H9 (cell line): ENCODE measurements at regions not wholly inside any gene's neighbourhood (a gene's known extent, or its start where the extent isn't known, plus 50 kb on each side); places are given as distances from the start of the nearest gene placed in this dataset.

Experiments
- DNase-seq: peaks from one replicate; pipeline ENCODE4 v3.0.0-alpha.2; 2017
- H2AFZ ChIP-seq: one replicate; pipeline ENCODE4 v1.6.1; 2013; ENCODE audit warnings: mild to moderate bottlenecking, low read length, control low read depth, moderate library complexity
- H2AK5ac ChIP-seq: 2 replicates; pipeline ENCODE4 v1.6.1; 2013; ENCODE audit warnings: low read length, control low read depth, mixed read lengths; ENCODE audit not compliant: insufficient read length
- H2BK120ac ChIP-seq: one replicate; pipeline ENCODE4 v1.6.1; 2013; ENCODE audit warnings: low read depth, mild to moderate bottlenecking, low read length, control low read depth, inconsistent platforms; ENCODE audit not compliant: poor library complexity, severe bottlenecking
- H2BK12ac ChIP-seq: 2 replicates; pipeline ENCODE4 v1.6.1; 2013; ENCODE audit warnings: low read length, control low read depth, mixed read lengths, low read depth; ENCODE audit not compliant: insufficient read length
- H2BK15ac ChIP-seq: 2 replicates; pipeline ENCODE4 v1.6.1; 2013; ENCODE audit warnings: low read depth, low read length, control low read depth
- H2BK20ac ChIP-seq: one replicate; pipeline ENCODE4 v1.6.1; 2013; ENCODE audit warnings: low read depth, mild to moderate bottlenecking, low read length, control low read depth, inconsistent platforms; ENCODE audit not compliant: poor library complexity, severe bottlenecking
- H2BK5ac ChIP-seq: 2 replicates; pipeline ENCODE4 v1.6.1; 2013; ENCODE audit warnings: low read length, control low read depth, mixed read lengths; ENCODE audit not compliant: insufficient read length
- H3K14ac ChIP-seq: 2 replicates; pipeline ENCODE4 v1.6.1; 2013; ENCODE audit warnings: low read length, control low read depth; ENCODE audit not compliant: insufficient read depth
- H3K18ac ChIP-seq: 2 replicates; pipeline ENCODE4 v1.6.1; 2013; ENCODE audit warnings: low read depth, mild to moderate bottlenecking, mixed read lengths, low read length, control low read depth; ENCODE audit not compliant: insufficient read length
- H3K23ac ChIP-seq: 2 replicates; pipeline ENCODE4 v1.6.1; 2013; ENCODE audit warnings: low read length, control low read depth, mixed read lengths, low read depth; ENCODE audit not compliant: insufficient read length
- H3K23me2 ChIP-seq: 2 replicates; pipeline ENCODE4 v1.6.1; 2013; ENCODE audit warnings: low read depth, mild to moderate bottlenecking, mixed read lengths, low read length, control low read depth; ENCODE audit not compliant: insufficient read length, poor library complexity, severe bottlenecking
- H3K27ac ChIP-seq: 2 replicates; pipeline ENCODE4 v1.5.1; 2013; ENCODE audit warnings: low read length, control low read depth, mixed read lengths, low read depth; ENCODE audit not compliant: insufficient read length
- H3K27me3 ChIP-seq: 2 replicates; pipeline ENCODE4 v1.6.1; 2013; ENCODE audit warnings: low read length, control low read depth, inconsistent platforms; ENCODE audit not compliant: insufficient read depth
- H3K4ac ChIP-seq: 2 replicates; pipeline ENCODE4 v1.6.1; 2013; ENCODE audit warnings: low read depth, mild to moderate bottlenecking, control low read depth, inconsistent platforms, low read length, moderate library complexity
- H3K4me1 ChIP-seq: 2 replicates; pipeline ENCODE4 v1.6.1; 2013; ENCODE audit warnings: low read length, control low read depth, inconsistent platforms; ENCODE audit not compliant: insufficient read depth
- H3K4me2 ChIP-seq: 2 replicates; pipeline ENCODE4 v1.6.1; 2013; ENCODE audit warnings: low read length, control low read depth, mixed read lengths; ENCODE audit not compliant: insufficient read length, insufficient read depth
- H3K56ac ChIP-seq: 2 replicates; pipeline ENCODE4 v1.6.1; 2013; ENCODE audit warnings: low read depth, mild to moderate bottlenecking, mixed read lengths, low read length, control low read depth; ENCODE audit not compliant: insufficient read length
- H3K79me1 ChIP-seq: 2 replicates; pipeline ENCODE4 v1.6.1; 2013; ENCODE audit warnings: low read depth, mild to moderate bottlenecking, moderate library complexity, low read length, control low read depth, inconsistent platforms; ENCODE audit not compliant: insufficient read depth, poor library complexity, severe bottlenecking
- H3K79me2 ChIP-seq: 2 replicates; pipeline ENCODE4 v1.6.1; 2013; ENCODE audit warnings: low read length, control low read depth, inconsistent platforms; ENCODE audit not compliant: insufficient read depth
- H3K9ac ChIP-seq: 2 replicates; pipeline ENCODE4 v1.6.1; 2013; ENCODE audit warnings: low read length, control low read depth, mixed read lengths; ENCODE audit not compliant: insufficient read length; ENCODE audit errors: extremely low read depth
- H3K9me3 ChIP-seq: one replicate; pipeline ENCODE4 v1.6.1; 2013; ENCODE audit warnings: low read depth, low read length, inconsistent platforms; ENCODE audit not compliant: control insufficient read depth
- H3T11ph ChIP-seq: one replicate; pipeline ENCODE4 v1.6.1; 2013; ENCODE audit warnings: mild to moderate bottlenecking, low read length, control low read depth, inconsistent platforms
- H4K20me1 ChIP-seq: one replicate; pipeline ENCODE4 v1.6.1; 2013; ENCODE audit not compliant: control insufficient read depth, insufficient read length, insufficient read depth
- H4K5ac ChIP-seq: 2 replicates; pipeline ENCODE4 v1.6.1; 2013; ENCODE audit warnings: low read depth, mild to moderate bottlenecking, mixed read lengths, low read length, control low read depth; ENCODE audit not compliant: insufficient read length
- H4K8ac ChIP-seq: replicated peaks from 2 replicates; pipeline ENCODE4 v1.6.1; 2013; ENCODE audit warnings: low read length, control low read depth, mixed read lengths, low read depth; ENCODE audit not compliant: insufficient read length
- H4K91ac ChIP-seq: 2 replicates; pipeline ENCODE4 v1.6.1; 2013; ENCODE audit warnings: low read depth, mild to moderate bottlenecking, moderate library complexity, mixed read lengths, low read length, control low read depth; ENCODE audit not compliant: insufficient read length
- H3K27ac Mint-ChIP-seq, 3 experiments: 2 replicates in 2 of 3; 3 replicates in 1 of 3; pipeline ENCODE4 v1.8.0; 2020 to 2021; ENCODE audit warnings: mixed read lengths in 3 of 3, mild to moderate bottlenecking in 1 of 3, moderate library complexity in 1 of 3
- H3K27me3 Mint-ChIP-seq: 2 replicates; pipeline ENCODE4 v1.8.0; 2021; ENCODE audit warnings: low read depth, mild to moderate bottlenecking, moderate library complexity, mixed read lengths
- H3K36me3 Mint-ChIP-seq, 3 experiments: 2 replicates in 2 of 3; 3 replicates in 1 of 3; pipeline ENCODE4 v1.8.0; 2020 to 2021; ENCODE audit warnings: low read depth in 3 of 3, mixed read lengths in 3 of 3; ENCODE audit not compliant: insufficient read depth in 1 of 3
- H3K4me1 Mint-ChIP-seq, 2 experiments: 2 replicates each; pipeline ENCODE4 v1.8.0; 2020; ENCODE audit warnings: mixed read lengths in 2 of 2
- H3K4me3 Mint-ChIP-seq, 2 experiments: 2 replicates in 1 of 2; 3 replicates in 1 of 2; pipeline ENCODE4 v1.8.0; 2020 to 2021; ENCODE audit warnings: mild to moderate bottlenecking in 2 of 2, mixed read lengths in 2 of 2, moderate library complexity in 1 of 2
- H3K9me3 Mint-ChIP-seq, 2 experiments: 2 replicates in 1 of 2; 3 replicates in 1 of 2; pipeline ENCODE4 v1.8.0; 2020; ENCODE audit warnings: mild to moderate bottlenecking in 2 of 2, mixed read lengths in 2 of 2, moderate library complexity in 1 of 2
- WGBS: extraction: QIAGEN DNeasy Blood & Tissue Kit; methylation state at CpG from one replicate; pipeline ENCODE4 v1.1.7; 2013; ENCODE audit warnings: missing lambda C conversion rate, low lambda C conversion rate, mixed read lengths; ENCODE audit not compliant: insufficient read length; ENCODE audit errors: extremely low coverage; 5-methylcytosine and 5-hydroxymethylcytosine counted together
- TF ChIP-seq, protein P1 (sequence below): fragments of 200-600 bp; sonication (generic); conservative IDR thresholded peaks from 3 replicates; pipeline ENCODE4 v1.8.0; 2021; ENCODE audit warnings: antibody characterized with exemption, mild to moderate bottlenecking

GRCh38 chr16:7090628-7091115, 242.0 kb upstream of the RBFOX1 start:
- peaks cover 6% of the 10 kb centered on the region for H3K27me3 Mint-ChIP-seq
- Histone ChIP-seq H3K56ac (no peak overlapping the region), H3K14ac (no peak overlapping the region), H3K79me2 (no peaks in the 10 kb centered on the region), H3T11ph (no peak overlapping the region), H4K8ac (no peak overlapping the region), H3K9ac (no peak overlapping the region), H4K91ac (no peak overlapping the region), H2AFZ (no peak overlapping the region), H3K4me2 (no peak overlapping the region), H3K23me2 (no peaks in the 10 kb centered on the region), H4K5ac (no peak overlapping the region), H2BK12ac (no peak overlapping the region), H2BK20ac (no peak overlapping the region), H3K4ac (no peak overlapping the region), H3K9me3 (no peaks in the 10 kb centered on the region), H2BK5ac (no peak overlapping the region), H3K79me1 (no peaks in the 10 kb centered on the region), H3K18ac (no peak overlapping the region), H2BK120ac (no peak overlapping the region), H2AK5ac (no peak overlapping the region), H3K27me3 (no peaks in the 10 kb centered on the region), H3K4me1 (no peaks in the 10 kb centered on the region; the same call in 1 of the 2 replicates), H2BK15ac (no peak overlapping the region), H4K20me1 (no peaks in the 10 kb centered on the region), H3K23ac (no peak overlapping the region), H3K27ac (no peak overlapping the region)
- no peak for DNase-seq
- peaks cover 16 to 49% of the 10 kb centered on the region in 2 experiments for H3K4me1 Mint-ChIP-seq
- no peak overlapping the region for H3K27ac Mint-ChIP-seq
- H3K9me3 Mint-ChIP-seq = no peaks in the 10 kb centered on the region
- TF ChIP-seq, protein P1, sequence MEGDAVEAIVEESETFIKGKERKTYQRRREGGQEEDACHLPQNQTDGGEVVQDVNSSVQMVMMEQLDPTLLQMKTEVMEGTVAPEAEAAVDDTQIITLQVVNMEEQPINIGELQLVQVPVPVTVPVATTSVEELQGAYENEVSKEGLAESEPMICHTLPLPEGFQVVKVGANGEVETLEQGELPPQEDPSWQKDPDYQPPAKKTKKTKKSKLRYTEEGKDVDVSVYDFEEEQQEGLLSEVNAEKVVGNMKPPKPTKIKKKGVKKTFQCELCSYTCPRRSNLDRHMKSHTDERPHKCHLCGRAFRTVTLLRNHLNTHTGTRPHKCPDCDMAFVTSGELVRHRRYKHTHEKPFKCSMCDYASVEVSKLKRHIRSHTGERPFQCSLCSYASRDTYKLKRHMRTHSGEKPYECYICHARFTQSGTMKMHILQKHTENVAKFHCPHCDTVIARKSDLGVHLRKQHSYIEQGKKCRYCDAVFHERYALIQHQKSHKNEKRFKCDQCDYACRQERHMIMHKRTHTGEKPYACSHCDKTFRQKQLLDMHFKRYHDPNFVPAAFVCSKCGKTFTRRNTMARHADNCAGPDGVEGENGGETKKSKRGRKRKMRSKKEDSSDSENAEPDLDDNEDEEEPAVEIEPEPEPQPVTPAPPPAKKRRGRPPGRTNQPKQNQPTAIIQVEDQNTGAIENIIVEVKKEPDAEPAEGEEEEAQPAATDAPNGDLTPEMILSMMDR = no peak
- no CpG with 5 or more reads among the region's 9 CpGs for WGBS
- H3K36me3 Mint-ChIP-seq = no peaks in the 10 kb centered on the region
- no peak overlapping the region for H3K4me3 Mint-ChIP-seq
